GM12872 (cell line): ENCODE measurements at regions not wholly inside any gene's neighbourhood (a gene's known extent, or its start where the extent isn't known, plus 50 kb on each side); places are given as distances from the start of the nearest gene placed in this dataset.

Experiments
- TF ChIP-seq, protein P1 (sequence below): IDR thresholded peaks from 3 replicates; pipeline ENCODE4 v1.5.1; 2011; ENCODE audit warnings: low read depth, mild to moderate bottlenecking, low read length, moderate library complexity; ENCODE audit not compliant: insufficient read depth

DNA sequence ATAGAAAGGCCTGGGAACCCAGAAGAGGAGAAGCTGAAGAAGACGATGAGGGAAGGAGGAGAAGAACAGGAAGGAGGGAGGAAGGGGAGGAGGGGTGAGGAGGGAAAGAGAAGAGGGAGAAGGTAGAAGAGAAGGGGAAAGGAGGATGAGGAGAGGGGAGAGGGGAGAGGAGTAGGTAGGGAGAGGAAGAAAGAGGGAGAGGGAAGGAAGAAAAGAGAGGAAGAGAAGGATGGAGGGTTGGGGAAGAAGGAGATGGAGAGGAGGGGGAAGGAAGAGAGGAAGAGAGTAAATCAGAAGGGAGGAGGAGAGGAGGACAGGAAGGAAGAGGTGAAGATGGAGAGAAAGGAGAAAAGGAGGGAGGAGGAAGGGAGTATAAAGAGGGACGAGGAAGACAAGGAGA, 109.6 kb upstream of the IRX6 start:
- TF ChIP-seq, protein P1, sequence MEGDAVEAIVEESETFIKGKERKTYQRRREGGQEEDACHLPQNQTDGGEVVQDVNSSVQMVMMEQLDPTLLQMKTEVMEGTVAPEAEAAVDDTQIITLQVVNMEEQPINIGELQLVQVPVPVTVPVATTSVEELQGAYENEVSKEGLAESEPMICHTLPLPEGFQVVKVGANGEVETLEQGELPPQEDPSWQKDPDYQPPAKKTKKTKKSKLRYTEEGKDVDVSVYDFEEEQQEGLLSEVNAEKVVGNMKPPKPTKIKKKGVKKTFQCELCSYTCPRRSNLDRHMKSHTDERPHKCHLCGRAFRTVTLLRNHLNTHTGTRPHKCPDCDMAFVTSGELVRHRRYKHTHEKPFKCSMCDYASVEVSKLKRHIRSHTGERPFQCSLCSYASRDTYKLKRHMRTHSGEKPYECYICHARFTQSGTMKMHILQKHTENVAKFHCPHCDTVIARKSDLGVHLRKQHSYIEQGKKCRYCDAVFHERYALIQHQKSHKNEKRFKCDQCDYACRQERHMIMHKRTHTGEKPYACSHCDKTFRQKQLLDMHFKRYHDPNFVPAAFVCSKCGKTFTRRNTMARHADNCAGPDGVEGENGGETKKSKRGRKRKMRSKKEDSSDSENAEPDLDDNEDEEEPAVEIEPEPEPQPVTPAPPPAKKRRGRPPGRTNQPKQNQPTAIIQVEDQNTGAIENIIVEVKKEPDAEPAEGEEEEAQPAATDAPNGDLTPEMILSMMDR = no peak

DNA sequence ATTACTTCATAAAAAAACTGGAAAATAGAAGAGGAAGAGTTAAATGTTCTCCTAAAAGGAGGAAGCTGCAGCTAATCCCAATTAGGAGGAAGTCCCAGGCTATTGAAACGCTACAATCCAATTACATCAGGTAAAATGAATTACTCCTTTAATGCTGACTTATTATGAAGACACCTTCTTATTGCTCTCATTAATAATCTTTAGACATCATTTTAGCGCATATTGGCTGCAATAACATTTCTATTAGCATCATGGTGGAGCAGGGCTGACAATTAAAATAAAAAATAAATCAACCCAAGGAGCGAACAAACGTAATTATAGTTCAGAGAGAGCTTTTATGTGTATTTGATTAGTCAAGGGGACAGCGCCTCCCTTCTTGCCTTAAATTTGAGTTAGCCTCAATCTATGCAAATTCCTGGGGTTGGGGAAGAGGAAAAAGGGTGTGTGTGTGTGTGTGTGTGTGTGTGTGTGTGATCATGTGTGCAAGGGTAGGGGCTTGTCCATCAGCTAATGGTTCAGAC, 109.0 kb upstream of the IRX6 start:
- TF ChIP-seq, protein P1 = no peak

DNA sequence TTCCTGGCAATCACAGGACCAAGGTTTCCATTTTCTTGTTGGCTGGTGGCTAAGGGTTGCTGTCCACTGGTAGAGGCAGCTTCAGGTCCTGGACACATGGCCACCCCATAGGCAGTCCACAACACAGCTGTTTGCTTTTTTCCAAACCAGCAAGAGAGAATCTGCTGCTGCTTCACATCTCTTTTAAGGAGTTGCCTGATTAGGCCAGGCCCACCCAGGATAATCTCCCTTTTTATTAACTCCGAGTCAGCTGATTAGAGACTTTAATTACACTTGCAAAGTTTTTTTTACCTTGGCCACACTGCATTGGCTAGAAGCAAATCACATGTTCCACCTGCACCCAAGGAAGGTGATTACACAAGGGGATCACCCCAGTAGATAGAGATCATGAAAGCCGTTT, 106.6 kb upstream of the IRX6 start:
- TF ChIP-seq, protein P1 = no peak

DNA sequence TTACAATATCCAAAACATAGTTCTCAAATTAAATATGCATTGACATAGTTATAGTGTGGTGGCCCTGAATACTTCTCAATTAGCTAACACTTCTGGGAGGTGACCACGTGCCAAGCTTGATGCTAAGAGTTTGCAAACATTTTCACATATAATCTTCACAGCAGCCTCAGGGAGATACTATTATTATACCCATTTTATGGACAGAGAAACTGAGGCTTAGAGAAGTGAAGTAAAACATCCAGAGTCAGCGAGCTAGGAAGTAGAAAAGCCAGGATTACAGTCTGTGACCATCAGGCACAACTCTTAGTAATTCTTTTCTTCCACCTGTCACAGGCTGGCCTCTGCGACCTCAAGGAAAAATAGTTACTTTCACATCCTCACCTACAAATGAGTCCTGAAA, 102.2 kb upstream of the IRX6 start:
- TF ChIP-seq, protein P1 = no peak

DNA sequence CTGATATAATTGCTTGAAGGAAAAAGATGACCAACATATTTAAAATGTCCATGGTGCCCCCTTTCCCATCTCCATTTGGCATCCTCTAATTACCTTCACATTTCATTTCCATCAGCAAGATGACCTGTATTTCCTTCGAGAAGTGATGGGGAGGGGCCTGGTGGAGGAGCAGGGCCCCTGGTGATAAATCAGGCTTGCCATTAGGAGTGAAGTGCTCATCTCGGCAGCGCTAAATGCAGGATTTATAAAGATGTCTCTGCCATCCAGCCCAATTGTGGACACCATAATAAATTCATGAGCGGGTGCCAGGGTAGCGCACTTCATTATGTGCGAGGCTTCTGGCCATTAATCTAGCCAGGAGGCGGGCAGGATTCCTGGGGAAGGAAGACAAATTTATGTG, 101.5 kb upstream of the IRX6 start:
- TF ChIP-seq, protein P1 = no peak

DNA sequence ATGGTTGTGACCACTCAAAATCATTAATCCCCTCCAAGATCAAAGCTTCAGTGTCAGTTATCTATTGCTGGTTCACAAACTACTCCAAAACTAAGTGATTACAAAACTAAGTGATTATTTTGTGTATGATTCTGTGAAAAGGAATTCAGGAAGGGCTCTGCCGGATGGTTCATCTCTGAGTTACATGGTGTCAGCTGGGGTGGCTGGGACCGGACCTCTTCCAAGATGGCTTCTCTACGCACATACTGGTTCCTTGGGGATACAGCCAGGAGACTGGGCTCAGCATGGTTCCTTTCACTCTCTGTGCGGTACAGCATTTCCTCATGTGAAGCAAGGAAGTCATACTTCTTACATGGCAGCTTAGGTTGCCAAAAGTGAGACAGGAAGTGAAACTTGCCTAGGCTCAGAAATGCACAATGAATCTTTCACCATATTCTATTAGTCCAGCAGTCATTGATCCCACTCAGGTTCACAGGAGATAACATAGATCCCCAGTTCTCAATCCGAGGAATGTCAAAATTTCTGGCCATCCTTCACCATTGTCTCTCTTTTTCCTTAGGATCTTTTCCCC, 97.9 kb upstream of the IRX6 start:
- TF ChIP-seq, protein P1 = no peak

DNA sequence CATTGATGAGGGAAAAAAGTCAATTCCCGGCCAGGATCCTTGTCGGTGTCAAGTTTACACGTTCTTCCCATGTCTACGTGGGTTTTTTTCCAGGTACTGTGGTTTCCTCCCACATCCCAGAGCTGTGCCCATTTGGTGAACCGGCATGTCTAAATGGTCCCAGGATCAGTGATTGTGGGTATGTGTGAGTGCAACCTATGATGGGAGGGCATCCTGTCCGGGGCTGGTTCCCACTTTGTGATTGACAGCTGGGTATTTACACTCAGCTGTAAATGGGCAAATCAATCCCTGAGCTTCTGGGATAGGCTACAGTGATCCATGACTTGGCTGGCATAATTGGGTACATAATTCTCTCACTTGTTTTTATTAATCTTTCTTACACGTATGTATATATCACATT, 91.2 kb upstream of the IRX6 start:
- TF ChIP-seq, protein P1 = no peak
